ENCODE measurements at regions not wholly inside any gene's neighbourhood (a gene's known extent, or its start where the extent isn't known, plus 50 kb on each side); places are given as distances from the start of the nearest gene placed in this dataset.

DNA sequence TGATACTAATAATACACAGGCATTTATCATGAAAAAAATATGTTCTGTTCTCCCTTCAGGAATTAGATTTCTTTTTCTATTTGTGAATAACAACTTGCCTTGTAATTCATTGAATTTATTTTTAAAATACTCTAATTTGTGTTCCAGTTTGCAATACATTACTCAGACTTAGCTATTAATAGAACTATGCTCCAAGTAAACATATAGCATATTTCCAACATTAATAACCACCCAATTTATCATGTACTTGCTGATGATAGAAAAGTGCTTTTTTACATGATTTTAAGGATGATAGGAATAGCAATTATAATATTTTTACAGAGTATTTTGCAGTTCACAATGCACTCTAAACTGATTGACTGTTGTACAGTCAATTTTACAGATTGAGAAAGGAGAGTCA is 338.8 kb upstream of the SEMA3D start:
- TF ChIP-seq POLR2AphosphoS5 (IDR thresholded peaks at IDR 0.05) (no peak), POLR2A (IDR thresholded peaks at IDR 0.05; ENCODE audit: low read depth) (no peak)

Data from esophagus muscularis mucosa (tissue), 2 donors.